KMS-11 (cell line): ENCODE measurements at regions not wholly inside any gene's neighbourhood (a gene's known extent, or its start where the extent isn't known, plus 50 kb on each side); places are given as distances from the start of the nearest gene placed in this dataset.
"Not testable (repeated sequence)": the region's sequence is repeated elsewhere in the genome, so short reads cannot be mapped to it uniquely, and the experiment has no call there.

Source experiments
- H2AFZ ChIP-seq: fragments of 200-600 bp; sonication (generic); 2 replicates; pipeline ENCODE4 v1.6.1; 2016; ENCODE audit warnings: antibody characterized with exemption, mixed run types, low read depth
- H3K27ac ChIP-seq: fragments of 200-600 bp; sonication (generic); 2 replicates; pipeline ENCODE4 v1.6.1; 2016; ENCODE audit warnings: mild to moderate bottlenecking, mixed run types
- H3K27me3 ChIP-seq: fragments of 200-600 bp; sonication (generic); 2 replicates; pipeline ENCODE4 v1.6.1; 2017; ENCODE audit warnings: mild to moderate bottlenecking, low read depth, mixed run types, moderate library complexity; ENCODE audit not compliant: insufficient read depth
- H3K36me3 ChIP-seq: fragments of 200-600 bp; sonication (generic); 2 replicates; pipeline ENCODE4 v1.6.1; 2017; ENCODE audit warnings: mild to moderate bottlenecking, mixed run types; ENCODE audit not compliant: insufficient read depth
- H3K4me1 ChIP-seq: fragments of 200-600 bp; sonication (generic); 2 replicates; pipeline ENCODE4 v1.6.1; 2016; ENCODE audit warnings: mild to moderate bottlenecking, low read depth, mixed run types; ENCODE audit not compliant: poor library complexity, severe bottlenecking
- H3K4me2 ChIP-seq: fragments of 200-600 bp; sonication (generic); 2 replicates; pipeline ENCODE4 v1.7.0; 2016; ENCODE audit warnings: mild to moderate bottlenecking, mixed run types
- H3K4me3 ChIP-seq: fragments of 200-600 bp; sonication (generic); IDR thresholded peaks from 2 replicates; pipeline ENCODE4 v1.6.1; 2017; ENCODE audit warnings: low read depth, low read length, mixed read lengths; ENCODE audit not compliant: insufficient read depth
- H3K79me2 ChIP-seq: fragments of 200-600 bp; sonication (generic); 2 replicates; pipeline ENCODE4 v1.6.1; 2016; ENCODE audit warnings: low read depth, mixed run types; ENCODE audit not compliant: insufficient read depth
- H3K9ac ChIP-seq: fragments of 200-600 bp; sonication (generic); 2 replicates; pipeline ENCODE4 v1.6.1; 2016; ENCODE audit warnings: mild to moderate bottlenecking, mixed run types
- H4K20me1 ChIP-seq: fragments of 200-600 bp; sonication (generic); 2 replicates; pipeline ENCODE4 v1.6.1; 2016; ENCODE audit warnings: mild to moderate bottlenecking, mixed run types; ENCODE audit not compliant: insufficient read depth
- CTCF ChIP-seq: fragments of 200-600 bp; sonication (generic); conservative IDR thresholded peaks from 2 replicates; pipeline ENCODE4 v1.6.1; 2017; ENCODE audit warnings: low read depth, mild to moderate bottlenecking, antibody characterized with exemption, low read length, moderate library complexity, mixed read lengths

- H3K36me3 ChIP-seq = no peaks in the 10 kb centered on the region
- H3K4me2 ChIP-seq = no peak overlapping the region
- H3K79me2 ChIP-seq = no peaks in the 10 kb centered on the region
- no peak overlapping the region for H3K27ac ChIP-seq
- H3K4me3 ChIP-seq = no peak overlapping the region
- H3K9ac ChIP-seq = no peak overlapping the region
- H4K20me1 ChIP-seq = no peaks in the 10 kb centered on the region
- H2AFZ ChIP-seq = no peak overlapping the region
- H3K4me1 ChIP-seq = no peaks in the 10 kb centered on the region
- H3K27me3 ChIP-seq = no peaks in the 10 kb centered on the region
- no peak for TF ChIP-seq CTCF
Observed at GRCh38 chr2:150209746-150210145, 277.7 kb downstream of the RND3 start.

GRCh38 chr2:150208689-150209088 is 278.8 kb downstream of the RND3 start:
- Histone ChIP-seq H3K4me1 (no peaks in the 10 kb centered on the region), H3K4me2 (no peak overlapping the region), H4K20me1 (no peaks in the 10 kb centered on the region), H3K36me3 (no peaks in the 10 kb centered on the region), H3K4me3 (no peak overlapping the region), H2AFZ (no peak overlapping the region), H3K27ac (no peak overlapping the region), H3K79me2 (no peaks in the 10 kb centered on the region), H3K9ac (no peak overlapping the region), H3K27me3 (no peaks in the 10 kb centered on the region)
- no peak for TF ChIP-seq CTCF

- no peak overlapping the region for H3K4me3 ChIP-seq
- no peaks in the 10 kb centered on the region for H3K36me3 ChIP-seq
- H2AFZ ChIP-seq = no peak overlapping the region
- no peak overlapping the region for H3K9ac ChIP-seq
- H3K4me1 ChIP-seq = no peaks in the 10 kb centered on the region
- no peaks in the 10 kb centered on the region for H3K27me3 ChIP-seq
- no peaks in the 10 kb centered on the region for H3K79me2 ChIP-seq
- H3K27ac ChIP-seq = no peak overlapping the region
- no peak overlapping the region for H3K4me2 ChIP-seq
- H4K20me1 ChIP-seq = no peaks in the 10 kb centered on the region
- TF ChIP-seq CTCF = no peak
Observed at GRCh38 chr2:150207979-150208378, 279.5 kb downstream of the RND3 start.

GRCh38 chr2:150204451-150204850 is 283.0 kb downstream of the RND3 start:
- Histone ChIP-seq H3K4me1 (no peaks in the 10 kb centered on the region), H3K36me3 (no peaks in the 10 kb centered on the region), H3K4me2 (no peak overlapping the region), H3K9ac (no peak overlapping the region), H3K4me3 (no peak overlapping the region), H3K79me2 (no peaks in the 10 kb centered on the region), H3K27ac (no peak overlapping the region), H3K27me3 (no peaks in the 10 kb centered on the region), H4K20me1 (no peaks in the 10 kb centered on the region), H2AFZ (no peak overlapping the region)
- no peak for TF ChIP-seq CTCF

GRCh38 chr2:150194816-150195215 is 292.7 kb downstream of the RND3 start:
- H3K79me2 ChIP-seq, H3K4me2 ChIP-seq, H3K27ac ChIP-seq, H3K36me3 ChIP-seq, H4K20me1 ChIP-seq, H3K4me3 ChIP-seq, H3K27me3 ChIP-seq, H2AFZ ChIP-seq, H3K9ac ChIP-seq: not testable (repeated sequence)
- peaks cover 21% of the 10 kb centered on the region for H3K4me1 ChIP-seq
